Gastroesophageal sphincter (tissue), 3 donors: ENCODE measurements at regions not wholly inside any gene's neighbourhood (a gene's known extent, or its start where the extent isn't known, plus 50 kb on each side); places are given as distances from the start of the nearest gene placed in this dataset.
"Not testable (repeated sequence)": the region's sequence is repeated elsewhere in the genome, so short reads cannot be mapped to it uniquely, and the experiment has no call there.

Experiments
- EP300 ChIP-seq: sonication (generic); formaldehyde crosslinking; IDR thresholded peaks from one replicate; pipeline ENCODE4 v1.6.1; 2017; ENCODE audit warnings: antibody characterized with exemption, mild to moderate bottlenecking
- POLR2AphosphoS5 ChIP-seq: sonication (generic); formaldehyde crosslinking; IDR thresholded peaks from one replicate; pipeline ENCODE4 v1.6.1; 2017; ENCODE audit warnings: antibody characterized with exemption
- TF ChIP-seq, protein P1 (sequence below), 4 experiments: fragments of 200-600 bp in 2 of 4; fragments of 450-650 bp in 2 of 4; sonication (generic) in 1 of 4; IDR thresholded peaks; one replicate each; pipeline ENCODE4 v1.5.1; 2017 to 2019; ENCODE audit warnings: antibody characterized with exemption in 4 of 4, mild to moderate bottlenecking in 2 of 4, moderate library complexity in 2 of 4

DNA sequence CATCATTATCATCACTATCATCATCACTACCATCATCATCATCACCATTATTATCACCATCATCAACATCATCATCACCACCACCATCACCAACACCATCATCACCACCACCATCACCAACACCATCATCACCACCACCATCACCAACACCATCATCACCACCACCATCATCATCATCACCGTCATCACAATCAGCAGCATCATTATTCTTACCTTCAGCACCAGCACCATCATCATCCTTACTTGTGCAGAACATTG, 155.2 kb downstream of the ACTR3B start:
- TF ChIP-seq, protein P1, sequence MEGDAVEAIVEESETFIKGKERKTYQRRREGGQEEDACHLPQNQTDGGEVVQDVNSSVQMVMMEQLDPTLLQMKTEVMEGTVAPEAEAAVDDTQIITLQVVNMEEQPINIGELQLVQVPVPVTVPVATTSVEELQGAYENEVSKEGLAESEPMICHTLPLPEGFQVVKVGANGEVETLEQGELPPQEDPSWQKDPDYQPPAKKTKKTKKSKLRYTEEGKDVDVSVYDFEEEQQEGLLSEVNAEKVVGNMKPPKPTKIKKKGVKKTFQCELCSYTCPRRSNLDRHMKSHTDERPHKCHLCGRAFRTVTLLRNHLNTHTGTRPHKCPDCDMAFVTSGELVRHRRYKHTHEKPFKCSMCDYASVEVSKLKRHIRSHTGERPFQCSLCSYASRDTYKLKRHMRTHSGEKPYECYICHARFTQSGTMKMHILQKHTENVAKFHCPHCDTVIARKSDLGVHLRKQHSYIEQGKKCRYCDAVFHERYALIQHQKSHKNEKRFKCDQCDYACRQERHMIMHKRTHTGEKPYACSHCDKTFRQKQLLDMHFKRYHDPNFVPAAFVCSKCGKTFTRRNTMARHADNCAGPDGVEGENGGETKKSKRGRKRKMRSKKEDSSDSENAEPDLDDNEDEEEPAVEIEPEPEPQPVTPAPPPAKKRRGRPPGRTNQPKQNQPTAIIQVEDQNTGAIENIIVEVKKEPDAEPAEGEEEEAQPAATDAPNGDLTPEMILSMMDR (IDR thresholded peaks at IDR 0.05), result not testable (repeated sequence)
- TF ChIP-seq EP300, POLR2AphosphoS5: not testable (repeated sequence)
